Right lung (tissue), 2 donors: ENCODE measurements at regions not wholly inside any gene's neighbourhood (a gene's known extent, or its start where the extent isn't known, plus 50 kb on each side); places are given as distances from the start of the nearest gene placed in this dataset.

Experiments used
- DNase-seq, 2 donors: peaks; one replicate each; pipeline ENCODE4 v3.0.0-alpha.2; 2013

DNA sequence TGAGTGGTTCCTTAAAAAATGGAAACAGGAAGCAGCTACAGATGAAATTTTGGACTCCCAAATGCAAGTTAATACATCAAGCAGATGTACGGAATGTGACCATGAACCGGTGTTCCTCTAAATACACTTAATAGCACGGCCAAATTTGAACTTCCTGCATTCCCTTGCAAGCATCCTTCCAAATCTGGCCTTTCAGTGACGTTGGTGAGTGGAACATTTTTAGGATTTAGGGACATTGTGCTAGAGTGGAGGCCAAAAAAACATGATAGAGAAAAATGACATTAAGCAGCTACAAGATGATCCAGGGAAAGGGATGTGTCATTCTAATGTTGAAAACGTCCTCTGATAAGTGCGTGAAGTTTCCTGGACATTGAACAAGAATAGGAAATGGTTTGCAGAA, 62.1 kb downstream of the CTAGE1 start:
- DNase-seq: no peak

DNA sequence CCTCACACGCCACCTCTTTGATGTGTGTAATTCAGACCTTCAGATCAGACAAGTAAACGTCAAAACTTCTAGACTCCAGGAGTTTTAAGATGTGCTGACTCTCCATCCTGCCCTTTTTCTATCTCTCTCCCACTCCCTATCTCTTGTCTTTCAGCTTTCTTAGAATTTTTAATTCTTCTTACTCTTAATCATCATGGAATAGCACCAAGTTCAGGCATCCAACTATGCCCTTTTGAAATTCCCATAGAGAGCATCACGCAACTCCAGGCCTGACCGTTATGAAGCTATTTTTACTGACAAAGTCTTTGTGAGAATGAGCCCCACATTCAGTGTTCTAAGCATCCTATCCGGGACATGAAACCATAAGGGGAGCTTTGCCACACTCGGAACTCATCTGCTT, 62.6 kb downstream of the CTAGE1 start:
- DNase-seq: no peak

DNA sequence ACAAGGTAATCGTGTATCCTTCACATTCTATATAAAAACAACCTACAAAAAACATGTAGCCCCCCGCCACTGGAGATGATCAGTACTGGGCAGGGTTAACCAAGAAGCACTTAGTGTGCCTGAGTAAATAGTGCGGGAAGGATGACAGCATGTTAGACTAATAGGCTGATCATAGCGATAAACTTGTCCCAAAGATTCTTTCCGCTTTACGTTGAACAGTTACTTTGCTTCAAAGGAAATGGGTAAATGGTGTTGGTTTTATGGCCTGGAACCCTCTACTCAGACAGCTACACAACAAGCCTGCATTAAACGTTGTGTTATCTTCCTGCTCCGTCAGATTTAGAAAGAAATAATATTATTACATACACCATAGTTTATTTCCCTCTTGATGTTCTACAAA, 67.7 kb downstream of the CTAGE1 start:
- DNase-seq: no peak

DNA sequence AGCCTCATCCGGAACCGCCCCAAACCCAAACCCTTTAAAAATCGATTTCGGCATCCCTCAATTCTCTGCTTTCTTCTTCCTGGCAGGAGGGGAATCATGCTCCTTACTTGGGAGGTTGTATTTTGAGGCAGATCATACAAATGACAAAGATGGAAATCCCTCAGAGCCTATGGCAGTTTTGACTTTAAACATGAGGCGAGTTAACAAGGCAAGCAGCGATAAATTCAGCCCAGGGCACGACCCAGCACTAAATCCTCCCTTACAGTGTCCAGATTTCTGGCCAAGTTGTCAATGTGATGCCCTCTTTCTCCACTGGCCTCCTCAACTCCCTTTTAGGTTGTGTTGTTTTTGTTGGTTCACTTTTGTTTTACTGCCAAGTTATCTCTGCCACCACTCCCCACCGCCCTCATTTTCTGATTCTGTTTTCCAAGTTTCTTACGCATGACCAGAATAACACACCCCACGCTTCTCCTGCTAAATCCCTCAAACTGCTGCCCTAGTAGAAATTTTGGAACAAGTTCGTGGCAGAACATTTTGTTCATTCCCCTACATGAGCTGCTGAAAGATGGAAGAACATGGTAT, 68.3 kb downstream of the CTAGE1 start:
- peak in 1 of 2 donors; percentile 32 for DNase-seq

DNA sequence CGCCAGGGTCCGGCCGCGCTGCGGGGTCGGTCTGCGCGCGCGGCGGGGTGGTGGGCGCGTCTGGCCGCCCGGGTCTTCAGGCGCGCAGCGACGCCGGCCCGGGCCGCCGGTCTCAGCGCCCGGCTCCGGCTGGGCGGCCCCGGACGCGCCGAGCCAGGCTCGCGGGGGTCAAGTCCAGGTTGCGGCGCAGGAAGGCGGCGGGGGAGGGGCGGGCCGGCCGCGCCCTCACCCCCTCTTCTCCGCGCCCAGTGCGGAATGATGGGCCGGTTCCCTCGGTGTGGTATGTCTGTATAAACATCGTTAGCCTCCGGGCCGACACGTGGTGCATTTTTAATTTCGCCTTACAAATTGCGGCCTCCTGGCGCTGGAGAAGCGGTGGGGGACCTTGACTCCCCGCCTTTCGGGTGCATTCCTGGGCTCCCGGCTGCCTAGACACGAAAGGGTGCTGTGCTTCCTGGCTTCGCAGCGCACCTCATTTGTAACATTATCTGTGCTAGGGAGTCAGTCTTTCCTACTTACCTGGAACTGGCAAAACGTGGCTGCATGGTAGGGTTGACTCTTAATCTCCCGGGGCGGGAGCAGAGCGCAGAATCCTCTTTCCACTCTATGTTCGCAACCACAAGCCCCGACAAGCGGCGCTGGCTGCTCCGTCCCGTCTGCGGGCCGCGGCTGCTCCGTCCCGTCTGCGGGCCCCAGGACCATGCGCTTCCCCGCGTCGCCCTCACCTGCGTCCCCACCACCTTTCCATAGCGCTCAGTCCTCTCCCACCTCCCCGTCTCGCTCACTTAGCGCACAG, 69.0 kb downstream of the CTAGE1 start:
- peak; percentile 56 to 60 for DNase-seq

DNA sequence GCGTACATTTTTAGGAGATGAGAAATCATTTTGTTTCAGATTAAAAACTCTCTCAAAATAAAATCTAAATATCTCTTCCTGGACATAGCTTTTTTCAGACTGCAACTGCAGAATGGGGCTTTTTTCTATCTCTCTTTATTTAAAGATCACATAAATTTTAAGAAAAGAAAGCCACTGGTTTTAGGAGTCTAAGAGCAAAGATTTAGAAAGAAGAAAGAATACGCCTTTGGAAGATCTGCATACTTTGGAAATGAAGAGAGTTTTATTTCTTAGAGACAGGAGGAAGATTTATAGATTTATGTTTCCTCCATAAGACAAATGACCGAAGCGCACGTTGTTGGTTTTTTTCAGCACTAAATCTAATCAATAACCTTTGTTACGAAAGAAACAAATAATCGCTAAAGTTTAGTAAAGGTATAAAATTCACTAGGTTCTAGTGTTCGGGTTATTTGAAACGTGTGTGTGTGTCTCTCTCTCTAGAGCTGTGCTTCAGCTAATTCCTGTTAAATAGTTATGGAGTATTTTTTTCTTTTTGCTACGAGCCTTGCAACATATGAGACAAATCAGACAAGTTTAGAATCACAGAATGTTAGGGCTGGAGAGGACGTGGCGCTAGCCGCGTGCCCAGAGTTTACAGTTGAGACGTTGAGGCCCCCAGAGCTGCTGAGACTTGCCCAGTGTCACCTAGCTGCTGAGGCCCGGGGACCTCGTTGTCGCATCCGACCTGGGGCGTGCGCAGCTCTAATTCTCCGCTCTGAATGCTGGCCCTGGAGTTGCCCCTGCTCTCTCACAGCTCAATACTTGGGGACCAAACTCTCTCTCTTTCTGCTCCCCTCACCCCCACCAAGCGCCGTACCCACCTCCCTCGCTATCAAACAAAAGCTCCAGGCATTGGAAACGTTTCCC, 69.9 kb downstream of the CTAGE1 start:
- peak; percentile 43 to 47 for DNase-seq

DNA sequence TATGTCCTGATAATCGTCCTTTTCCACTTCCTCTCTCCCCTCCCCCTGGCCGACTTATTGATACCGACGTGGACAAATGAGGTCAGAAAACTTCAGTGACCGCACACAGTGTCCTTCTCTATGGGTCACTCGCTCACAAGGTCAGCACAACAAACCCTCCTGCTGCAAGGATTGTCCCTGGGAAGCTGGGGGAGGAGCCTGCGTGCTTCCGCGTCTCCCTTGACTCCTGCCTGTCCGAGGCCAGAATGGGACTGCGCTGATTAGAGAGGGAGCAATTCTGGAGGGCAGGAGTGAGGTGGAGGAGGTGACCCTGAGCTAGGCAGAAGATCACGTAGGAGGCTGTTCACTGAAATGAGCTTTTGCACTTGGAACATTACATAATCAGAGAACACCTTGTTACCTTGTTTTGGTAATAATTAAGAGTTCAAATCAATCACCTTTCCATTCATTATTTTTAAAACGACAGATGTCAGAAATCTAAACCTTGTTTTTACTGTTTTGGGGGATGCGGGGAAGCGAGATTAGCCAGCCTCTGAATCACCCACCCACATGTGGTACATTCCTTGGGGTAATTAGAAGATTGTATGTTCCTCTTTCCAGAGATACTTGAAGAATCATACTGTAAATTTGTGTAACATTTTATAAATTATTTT, 70.6 kb downstream of the CTAGE1 start:
- peak; percentile 38 to 43 for DNase-seq

DNA sequence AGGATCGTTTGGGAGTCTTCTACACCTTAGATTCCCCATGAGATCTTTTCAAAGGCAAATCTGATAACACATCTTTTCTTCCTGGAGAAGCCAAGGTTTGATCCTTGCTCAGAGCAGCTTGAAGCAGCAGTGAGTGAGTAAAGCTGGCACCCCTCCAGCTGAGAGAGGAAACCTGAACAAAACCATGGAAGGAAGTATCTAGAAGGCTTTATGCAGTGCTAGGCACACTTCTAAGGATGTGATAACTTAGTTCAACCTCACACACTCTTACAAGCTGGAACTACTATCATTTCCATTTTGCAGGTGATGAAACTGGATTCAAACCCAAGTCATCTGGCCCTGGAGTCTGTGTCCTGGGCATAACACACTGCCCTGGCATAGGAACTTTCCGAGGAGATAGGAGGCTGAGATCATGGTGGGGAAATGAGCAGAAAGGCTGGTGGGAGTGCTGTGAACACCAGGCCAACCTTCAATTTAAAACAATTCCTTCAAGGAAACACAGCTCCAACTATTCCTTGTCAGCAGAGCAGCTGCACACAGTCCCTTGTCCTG, 71.2 kb downstream of the CTAGE1 start:
- peak; percentile 48 for DNase-seq

DNA sequence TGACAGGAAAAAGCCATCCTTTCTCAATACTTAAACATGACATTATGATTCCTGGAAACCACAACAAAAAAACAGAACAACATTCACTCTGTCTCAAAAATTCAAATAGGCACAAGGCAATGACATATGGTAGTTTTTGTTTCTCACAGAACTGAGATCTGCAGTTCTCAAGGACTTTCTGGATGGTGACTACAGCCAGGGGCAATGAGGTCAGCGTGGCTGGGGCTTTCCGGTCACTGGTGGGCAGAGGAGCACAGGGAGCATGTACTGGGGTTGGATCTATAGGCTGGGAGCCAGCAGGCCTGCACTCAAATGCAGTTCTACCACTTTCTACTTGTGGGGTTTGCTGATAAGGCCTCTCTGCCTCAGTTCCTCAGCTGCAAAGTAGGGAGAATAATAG, 72.0 kb downstream of the CTAGE1 start:
- DNase-seq: no peak

DNA sequence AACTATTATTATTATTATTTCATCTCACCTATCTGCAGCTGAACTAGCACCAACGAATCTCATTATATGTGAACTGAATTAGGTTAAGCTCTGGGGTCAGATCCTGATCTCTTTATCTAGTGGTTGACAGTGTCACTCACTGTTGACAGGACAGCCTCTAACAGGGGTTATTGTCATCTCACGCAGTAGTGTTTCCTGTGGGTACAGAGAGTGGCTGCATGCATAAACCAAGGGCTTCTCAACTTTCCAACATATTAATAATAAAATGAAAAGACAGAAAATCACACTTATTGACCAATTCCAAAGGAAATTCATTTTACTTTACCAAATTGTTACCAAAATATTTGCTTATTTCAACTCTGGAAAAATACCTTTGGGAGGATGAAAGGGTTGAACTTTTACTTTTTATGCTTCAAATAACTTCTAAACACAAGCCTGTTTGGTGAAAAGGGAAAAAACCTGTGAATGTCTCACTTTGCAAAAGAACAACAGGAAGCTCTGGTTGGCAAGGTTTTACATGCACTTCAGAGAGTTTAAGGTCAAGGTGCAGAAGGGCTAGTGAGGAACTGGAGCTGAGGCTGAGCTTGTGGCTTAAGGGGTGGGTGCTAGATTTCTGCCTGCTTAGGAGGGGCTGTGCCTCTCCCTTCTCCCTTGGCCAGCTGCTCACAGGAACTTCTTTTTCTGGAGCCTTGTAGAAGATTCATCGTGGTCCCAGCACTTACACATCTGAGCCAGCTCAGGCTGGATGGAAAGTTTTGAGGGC, 72.6 kb downstream of the CTAGE1 start:
- DNase-seq: no peak

DNA sequence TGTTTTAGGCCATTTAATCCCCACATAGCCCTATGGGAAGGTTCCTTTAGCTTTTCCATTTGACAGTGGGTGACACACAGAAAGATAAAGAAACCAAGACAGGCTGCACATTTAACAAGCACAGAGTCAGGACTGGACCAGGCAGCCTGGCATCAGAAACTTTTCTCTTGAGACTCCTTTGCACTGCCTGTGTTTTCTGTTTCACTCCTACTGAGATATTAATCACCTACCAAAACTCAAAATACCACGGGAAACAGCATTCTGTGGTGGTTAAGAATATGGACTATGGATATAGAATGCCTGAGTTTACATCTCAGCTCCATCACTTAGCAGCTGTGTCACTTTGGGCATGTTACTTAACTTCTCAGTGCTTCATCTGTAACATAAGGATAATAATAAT, 73.3 kb downstream of the CTAGE1 start:
- no peak for DNase-seq

DNA sequence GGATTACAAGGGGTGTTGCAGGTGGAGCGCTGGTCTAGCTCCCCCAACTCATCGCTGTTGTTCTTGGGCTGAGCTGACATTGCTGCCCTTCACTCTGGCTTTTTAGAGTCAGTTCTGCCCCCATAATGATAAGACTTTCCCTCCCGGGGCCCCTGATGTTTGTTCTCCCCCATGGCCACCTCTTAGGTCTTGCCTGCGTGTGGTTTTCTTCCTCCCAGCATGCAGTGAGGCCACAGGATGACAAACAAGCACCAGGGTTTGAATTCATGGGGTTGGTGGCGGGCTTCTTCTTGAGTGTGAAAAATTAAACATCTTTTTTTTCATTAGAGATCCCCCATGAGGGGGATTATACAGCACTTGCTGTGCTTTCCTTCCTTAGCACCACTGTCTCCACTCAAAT, 74.1 kb downstream of the CTAGE1 start:
- no peak for DNase-seq

DNA sequence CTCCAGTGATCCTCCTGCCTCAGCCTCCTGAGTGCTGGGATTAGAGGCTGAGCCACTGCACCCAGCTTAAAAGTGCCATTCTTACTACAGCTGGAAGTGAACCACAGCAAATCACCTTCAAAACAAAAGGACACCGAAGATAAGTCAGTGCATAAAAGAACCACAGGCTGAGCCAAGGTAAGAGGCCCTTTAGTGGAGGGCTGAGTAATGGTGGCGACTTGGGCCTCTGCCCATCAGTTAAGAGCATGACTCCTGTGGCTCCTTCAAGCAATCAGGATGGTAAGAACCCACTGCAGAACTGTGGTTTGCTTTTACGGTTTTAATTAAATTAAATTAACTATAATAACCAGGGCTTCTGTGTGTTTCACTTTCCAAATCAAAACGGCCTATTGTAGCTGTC, 75.1 kb downstream of the CTAGE1 start:
- DNase-seq: no peak

DNA sequence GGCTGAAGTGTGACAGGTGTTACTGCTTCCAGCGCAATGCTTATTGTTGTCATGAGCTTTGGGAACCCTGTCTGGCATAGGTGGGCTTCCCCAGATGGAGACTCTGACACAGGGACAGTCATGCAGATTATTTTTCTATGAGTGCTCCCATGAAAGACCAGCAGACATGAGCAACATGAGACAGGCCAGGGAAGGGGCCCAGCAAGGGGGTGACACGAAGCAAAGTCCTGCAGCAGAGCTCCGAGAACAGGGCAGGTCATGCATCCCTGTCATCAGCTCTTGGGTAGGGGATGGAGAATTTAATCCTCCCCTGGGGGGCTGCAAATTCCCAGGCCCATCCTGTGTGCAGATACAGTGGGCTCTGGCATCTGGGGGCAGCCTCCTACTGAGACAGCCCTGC, 77.4 kb downstream of the CTAGE1 start:
- DNase-seq: no peak

DNA sequence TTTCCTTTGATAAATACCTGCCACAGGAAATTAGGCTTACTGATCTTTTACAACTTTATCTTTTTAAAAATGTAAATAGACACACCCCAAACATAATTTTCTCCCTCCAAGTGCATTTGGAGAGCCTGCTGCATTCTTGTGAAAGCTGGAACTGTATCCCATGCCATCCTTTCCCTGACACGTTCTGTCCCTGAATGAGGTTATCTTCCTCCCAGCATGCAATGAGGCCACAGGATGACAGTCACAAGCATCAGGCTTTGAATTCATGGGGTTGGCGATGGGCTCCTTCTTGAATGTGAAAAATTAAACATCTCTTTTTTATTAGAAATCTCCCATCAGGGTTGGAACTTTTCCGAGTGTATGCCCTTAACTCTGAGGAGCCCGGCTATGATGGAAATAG, 77.8 kb downstream of the CTAGE1 start:
- DNase-seq: no peak

DNA sequence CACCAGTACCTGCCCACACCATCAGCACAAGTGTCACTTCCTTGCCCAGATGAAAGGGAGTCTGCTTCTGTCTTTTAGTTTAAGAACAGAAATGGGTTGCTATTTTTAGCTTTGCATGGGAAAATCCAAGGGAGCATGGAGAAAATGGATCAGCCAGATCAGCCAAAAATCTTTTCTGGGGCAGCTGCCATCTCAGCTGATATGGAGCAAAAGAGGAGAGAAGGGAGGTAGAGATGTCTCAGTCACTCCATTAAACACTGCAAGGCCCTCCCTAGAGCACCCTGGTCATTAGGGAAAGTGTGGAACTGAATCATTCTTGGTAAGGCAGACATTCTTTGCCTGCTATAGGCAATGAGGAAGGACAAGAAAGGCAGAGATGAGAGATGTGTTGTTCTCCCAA, 79.9 kb downstream of the CTAGE1 start:
- DNase-seq: peak in 1 of 2 donors; percentile 39

DNA sequence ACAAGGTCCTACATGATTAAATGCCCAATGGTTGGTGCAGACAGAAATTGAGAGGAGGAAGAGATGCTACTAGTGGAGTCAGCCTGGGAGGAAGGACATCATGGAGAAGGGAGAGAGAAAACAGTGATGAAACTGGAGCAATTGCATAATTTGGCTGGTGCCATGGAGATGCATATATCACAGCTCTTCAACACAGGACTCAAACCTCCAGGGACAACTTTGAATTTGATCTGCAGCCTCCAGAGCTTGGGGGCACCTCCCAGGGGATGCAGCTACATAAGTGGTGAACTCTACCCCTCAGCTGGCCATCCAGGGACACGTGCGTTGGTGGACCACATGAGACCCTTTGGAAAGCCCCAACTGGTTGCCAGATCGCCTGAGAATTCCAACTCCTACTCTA, 80.4 kb downstream of the CTAGE1 start:
- DNase-seq: peak; percentile 47 to 56

DNA sequence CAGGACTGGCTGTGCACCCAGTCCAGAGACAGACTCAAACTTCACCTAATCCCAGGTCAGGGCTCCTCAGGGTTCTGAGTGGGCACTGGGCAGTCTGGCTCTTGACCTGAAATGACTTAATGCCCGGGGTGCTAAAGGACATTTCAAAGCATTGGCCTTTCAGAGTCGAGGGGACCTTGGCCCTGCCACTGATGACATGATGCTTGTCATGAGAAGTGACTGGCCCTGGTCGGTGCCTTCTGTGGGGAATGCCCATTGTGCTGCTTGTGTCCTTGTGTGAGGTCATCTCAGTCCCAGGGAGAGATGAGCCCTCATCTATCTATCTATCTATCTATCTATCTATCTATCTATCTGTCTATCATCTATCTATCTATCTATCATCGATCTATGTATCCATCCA, 81.3 kb downstream of the CTAGE1 start:
- DNase-seq: no peak

DNA sequence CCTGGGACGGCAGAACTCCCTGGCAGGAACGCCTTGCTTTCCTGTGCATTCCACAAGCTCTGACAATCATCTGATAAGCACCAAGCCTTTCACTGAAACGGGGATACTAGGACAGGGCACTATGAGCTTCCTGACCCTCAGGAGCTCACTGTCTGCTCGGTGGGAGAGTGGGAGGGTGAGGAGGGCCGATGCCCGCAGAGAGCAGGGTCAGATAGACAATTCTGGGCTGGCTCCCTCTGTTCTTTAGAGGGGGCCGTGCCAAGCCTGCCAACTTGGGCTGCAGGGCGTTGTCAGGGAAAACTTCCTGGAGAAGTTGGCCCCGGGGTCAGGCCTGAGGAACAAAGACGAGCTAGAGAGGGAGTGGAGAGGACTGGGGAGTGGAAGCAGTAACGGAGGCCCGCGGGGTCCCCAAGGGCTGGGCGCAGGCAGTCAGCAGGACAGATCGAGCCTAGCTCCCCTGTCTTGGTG, 82.0 kb downstream of the CTAGE1 start:
- DNase-seq: no peak

DNA sequence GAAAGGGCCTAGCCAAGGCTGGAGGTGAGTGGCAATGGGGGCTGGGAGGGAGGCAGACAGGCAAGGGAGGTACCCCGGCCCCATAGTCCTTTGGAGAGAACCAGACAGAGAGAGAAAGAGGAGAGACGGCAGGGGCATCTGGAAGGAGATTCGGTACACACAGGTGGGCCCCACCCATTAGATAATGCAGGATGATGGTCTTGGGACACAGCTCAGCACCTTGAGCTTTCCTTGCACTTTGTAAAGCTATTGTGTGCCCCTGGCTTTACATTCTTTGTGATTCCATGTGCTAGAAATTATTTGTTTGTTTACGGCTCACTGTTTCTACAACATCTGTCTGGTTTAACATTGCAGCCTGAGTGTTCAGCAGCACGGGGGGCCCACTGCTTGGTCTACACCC, 83.1 kb downstream of the CTAGE1 start:
- no peak for DNase-seq

DNA sequence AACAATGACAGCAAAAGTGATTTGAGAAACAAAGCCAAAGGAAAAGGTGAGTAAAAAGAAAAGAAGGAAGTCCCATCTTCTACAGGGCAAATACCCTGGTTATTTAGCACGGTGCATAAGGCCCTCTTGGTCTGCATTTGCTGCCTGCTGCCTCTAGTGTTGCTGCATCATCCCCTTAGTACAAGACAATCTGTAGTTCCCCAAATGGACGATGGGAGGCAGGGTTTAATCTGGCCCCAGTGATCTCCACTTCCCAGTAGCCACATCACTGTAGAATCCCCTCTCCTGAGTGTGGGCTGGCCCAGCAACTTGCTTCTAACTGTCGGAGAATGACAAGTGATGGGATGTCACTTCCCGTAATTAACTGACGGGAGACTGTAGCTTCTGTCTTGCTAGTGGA, 85.1 kb downstream of the CTAGE1 start:
- DNase-seq: no peak
